Psoas muscle (tissue), 7 donors: ENCODE measurements at regions not wholly inside any gene's neighbourhood (a gene's known extent, or its start where the extent isn't known, plus 50 kb on each side); places are given as distances from the start of the nearest gene placed in this dataset.

Experiments
- ATAC-seq, 4 donors: fragments of 200-7000 bp; cut with Tn5 transposase; one replicate each; pipeline ENCODE4 v1.9.1; 2020; ENCODE audit warnings: moderate library complexity in 3 of 4, mild to moderate bottlenecking in 2 of 4
- DNase-seq, 2 donors: peaks; one replicate each; pipeline ENCODE4 v3.0.0-alpha.2; 2020
- H3K27ac ChIP-seq: fragments of 200-600 bp; one replicate; pipeline ENCODE4 v1.8.0; 2022
- H3K27me3 ChIP-seq, 3 donors: fragments of 200-600 bp in 1 of 3; one replicate each; pipeline versions ENCODE4 v1.6.1 to v1.8.0; 2013 to 2022; ENCODE audit warnings: low read length in 2 of 3, mild to moderate bottlenecking in 2 of 3, moderate library complexity in 1 of 3; ENCODE audit not compliant: insufficient read depth in 3 of 3
- H3K36me3 ChIP-seq, 2 donors: fragments of 200-600 bp in 1 of 2; one replicate each; pipeline versions ENCODE4 v1.6.1 to v1.8.0; 2013 to 2022; ENCODE audit warnings: low read depth in 1 of 2, mild to moderate bottlenecking in 1 of 2, moderate library complexity in 1 of 2; ENCODE audit not compliant: insufficient read depth in 1 of 2
- H3K4me1 ChIP-seq: fragments of 200-600 bp; one replicate; pipeline ENCODE4 v1.8.0; 2022
- H3K4me3 ChIP-seq: fragments of 200-600 bp; one replicate; pipeline ENCODE4 v1.8.0; 2022; ENCODE audit warnings: mild to moderate bottlenecking
- H3K9me3 ChIP-seq: fragments of 200-600 bp; one replicate; pipeline ENCODE4 v1.8.0; 2022
- WGBS, 3 donors: extraction: QIAGEN DNeasy Blood & Tissue Kit; methylation state at CpG; one replicate each; pipeline versions ENCODE4 v1.1.6 to v1.1.7; 2013; 5-methylcytosine and 5-hydroxymethylcytosine counted together
- intact Hi-C, 2 donors: fragments of 100-400 bp; cut with DNase I; formaldehyde crosslinking; loops; one replicate each; pipeline versions ENCODE4 v1.11.0 to v1.14.2; 2022
- TF ChIP-seq, protein P1 (sequence below): fragments of 200-600 bp; IDR thresholded peaks from one replicate; pipeline ENCODE4 v1.8.0; 2022; ENCODE audit warnings: antibody characterized with exemption
- donor health status: healthy with polysubstance abuse.
- donor health status: DM: no; HTN: no; CAD: no; lungs with moderate emphysema.
- donor health status: Bipolar disorder and iron deficiency.
- donor health status: healthy.
- donor health status: DM: yes; HTN: yes; CAD: no.
- donor health status: DM: no; HTN: no; CAD: no.
- donor health status: DM: yes; HTN: yes; CAD: no.

DNA sequence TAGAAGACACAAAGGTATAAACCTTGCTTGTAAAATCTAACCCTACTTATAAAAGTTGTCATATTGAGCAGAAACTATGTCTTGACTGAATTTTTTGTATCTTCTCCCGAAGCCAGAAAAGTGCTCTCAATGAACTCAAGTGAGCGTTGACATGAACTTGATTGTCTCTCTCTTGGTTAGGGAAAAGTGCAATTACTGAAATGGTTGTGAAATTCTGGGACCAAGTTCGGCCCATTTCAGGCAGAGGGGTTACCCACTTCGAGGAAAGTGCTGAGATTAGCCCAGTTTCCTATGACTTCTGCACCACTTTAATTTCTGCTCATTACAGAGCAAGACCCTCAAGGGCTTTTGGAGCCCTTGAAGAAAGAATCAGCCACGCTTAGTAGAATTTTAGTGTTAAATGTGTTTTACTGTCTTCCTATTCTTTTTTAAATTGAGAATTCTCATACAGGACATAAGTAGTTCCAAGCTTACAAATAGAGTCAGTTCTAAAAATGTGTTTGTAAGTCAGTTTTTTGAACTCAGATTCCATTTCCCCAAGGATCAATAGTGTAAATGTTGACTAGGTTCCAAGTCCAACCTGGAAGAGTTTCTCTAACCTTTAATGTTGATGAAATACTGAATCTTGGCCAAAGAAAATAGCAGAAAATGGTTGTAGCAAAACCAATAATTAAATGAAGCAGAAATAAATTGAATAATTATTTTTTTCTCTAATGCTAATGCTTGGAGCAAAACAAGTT is 125.7 kb upstream of the ACSL4 start:
- intact Hi-C loops = loop anchor here (5.0 kb wide), 1 partner anchor 146 kb away; no protein-coding TSS in a partner anchor
- no peak overlapping the region for H3K27ac ChIP-seq
- TF ChIP-seq, protein P1, sequence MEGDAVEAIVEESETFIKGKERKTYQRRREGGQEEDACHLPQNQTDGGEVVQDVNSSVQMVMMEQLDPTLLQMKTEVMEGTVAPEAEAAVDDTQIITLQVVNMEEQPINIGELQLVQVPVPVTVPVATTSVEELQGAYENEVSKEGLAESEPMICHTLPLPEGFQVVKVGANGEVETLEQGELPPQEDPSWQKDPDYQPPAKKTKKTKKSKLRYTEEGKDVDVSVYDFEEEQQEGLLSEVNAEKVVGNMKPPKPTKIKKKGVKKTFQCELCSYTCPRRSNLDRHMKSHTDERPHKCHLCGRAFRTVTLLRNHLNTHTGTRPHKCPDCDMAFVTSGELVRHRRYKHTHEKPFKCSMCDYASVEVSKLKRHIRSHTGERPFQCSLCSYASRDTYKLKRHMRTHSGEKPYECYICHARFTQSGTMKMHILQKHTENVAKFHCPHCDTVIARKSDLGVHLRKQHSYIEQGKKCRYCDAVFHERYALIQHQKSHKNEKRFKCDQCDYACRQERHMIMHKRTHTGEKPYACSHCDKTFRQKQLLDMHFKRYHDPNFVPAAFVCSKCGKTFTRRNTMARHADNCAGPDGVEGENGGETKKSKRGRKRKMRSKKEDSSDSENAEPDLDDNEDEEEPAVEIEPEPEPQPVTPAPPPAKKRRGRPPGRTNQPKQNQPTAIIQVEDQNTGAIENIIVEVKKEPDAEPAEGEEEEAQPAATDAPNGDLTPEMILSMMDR = no peak

DNA sequence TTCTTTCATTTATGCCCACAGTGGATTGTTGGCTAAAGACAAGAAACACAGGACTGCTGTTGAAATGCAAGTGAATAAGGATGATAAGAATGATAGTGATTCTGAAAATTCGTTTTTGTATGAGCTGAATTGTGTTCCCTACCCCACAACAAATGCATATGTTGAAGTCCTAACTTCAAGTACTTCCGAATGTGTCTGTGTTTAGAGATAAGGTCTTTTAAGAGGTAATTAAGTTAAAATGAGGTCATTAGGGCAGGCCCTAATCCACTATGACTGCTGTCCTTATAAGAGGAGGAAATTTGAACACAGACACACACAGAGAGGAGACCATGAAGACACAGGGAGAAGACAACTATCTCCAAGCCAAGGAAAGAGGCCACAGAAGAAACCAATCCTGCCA is 126.6 kb upstream of the ACSL4 start:
- ATAC-seq = no peak
- 59 to 88% (median 85%) methylated on average over 2 of the region's 2 CpGs for WGBS, 3 donors

More for the DNA sequence above, 125.7 kb upstream of the ACSL4 start:
- no peak for DNase-seq
- Histone ChIP-seq H3K4me3 (no peak overlapping the region), H3K36me3 (no peaks in the 10 kb centered on the region), H3K9me3 (peaks cover 3% of the 10 kb centered on the region), H3K4me1 (no peaks in the 10 kb centered on the region), H3K27me3 (peaks cover 0 to 2% (median 0%) of the 10 kb centered on the region in 3 donors)
- 76 to 96% (median 94%) methylated on average over 5 of the region's 5 CpGs for WGBS, 3 donors
- ATAC-seq = no peak

DNA sequence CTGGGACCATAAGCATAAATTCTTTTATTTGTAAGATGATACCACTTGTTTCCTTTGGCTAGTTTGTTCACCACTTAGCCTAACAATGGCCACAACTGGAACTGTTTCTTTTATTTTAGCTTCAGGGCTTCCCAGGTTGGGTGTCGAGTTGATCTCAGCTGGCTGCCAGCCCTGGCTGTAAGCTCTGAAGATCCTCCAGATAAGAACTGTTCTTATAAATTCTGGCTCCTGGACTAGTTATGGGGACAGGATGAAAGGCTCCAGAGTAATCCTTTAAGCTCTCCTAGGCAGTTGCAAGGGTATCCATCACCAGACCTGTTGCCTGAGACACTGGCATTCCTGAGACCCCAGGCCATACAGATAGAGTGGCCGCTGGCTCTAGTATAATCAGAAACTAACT is 129.4 kb upstream of the ACSL4 start:
- peaks cover 0 to 2% (median 0%) of the 10 kb centered on the region in 3 donors for H3K27me3 ChIP-seq
- no peak for ATAC-seq
- WGBS, 3 donors = 29 to 40% (median 37%) methylated on average over 2 of the region's 2 CpGs

More for the DNA sequence above, 126.6 kb upstream of the ACSL4 start:
- no peaks in the 10 kb centered on the region for H3K9me3 ChIP-seq
- no peak overlapping the region for H3K4me3 ChIP-seq
- no peaks in the 10 kb centered on the region for H3K4me1 ChIP-seq
- peaks cover 0 to 2% (median 0%) of the 10 kb centered on the region in 3 donors for H3K27me3 ChIP-seq
- H3K36me3 ChIP-seq = no peaks in the 10 kb centered on the region
- DNase-seq = no peak
- no peak overlapping the region for H3K27ac ChIP-seq
- intact Hi-C loops = loop anchor here (5.0 kb wide), 1 partner anchor 147 kb away; no protein-coding TSS in a partner anchor
- TF ChIP-seq, protein P1 = no peak

DNA sequence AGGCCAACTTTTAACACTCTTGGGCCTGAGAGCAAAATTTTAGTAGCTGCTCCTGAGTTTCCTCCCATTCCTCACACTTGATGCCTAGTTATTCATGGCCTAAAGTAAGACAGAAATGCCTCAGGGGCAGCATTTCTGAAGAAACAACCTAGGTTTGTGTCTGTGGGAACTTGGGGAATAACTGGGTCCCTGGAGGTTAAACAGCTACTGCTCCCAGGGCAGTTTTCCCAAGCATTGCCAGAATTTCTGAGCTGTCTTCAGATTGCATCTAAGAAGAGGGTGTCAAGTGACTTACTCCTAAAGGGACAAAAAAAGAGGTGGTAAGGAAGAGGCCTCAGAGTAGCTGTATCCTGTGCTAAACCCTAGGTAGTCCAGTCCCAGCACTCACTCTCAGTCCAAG is 130.8 kb upstream of the ACSL4 start:
- no peaks in the 10 kb centered on the region for H3K9me3 ChIP-seq
- TF ChIP-seq, protein P1 = no peak
- H3K4me3 ChIP-seq = no peak overlapping the region
- H3K27ac ChIP-seq = no peak overlapping the region
- intact Hi-C loops = no loop called here
- no peak for ATAC-seq
- H3K36me3 ChIP-seq = no peaks in the 10 kb centered on the region
- peaks cover 0 to 2% (median 0%) of the 10 kb centered on the region in 3 donors for H3K27me3 ChIP-seq
- no peak for DNase-seq
- H3K4me1 ChIP-seq = no peaks in the 10 kb centered on the region

More for the DNA sequence above, 129.4 kb upstream of the ACSL4 start:
- TF ChIP-seq, protein P1 = no peak
- DNase-seq = no peak
- H3K9me3 ChIP-seq = no peaks in the 10 kb centered on the region
- no peaks in the 10 kb centered on the region for H3K4me1 ChIP-seq
- no peaks in the 10 kb centered on the region for H3K36me3 ChIP-seq
- H3K4me3 ChIP-seq = no peak overlapping the region
- H3K27ac ChIP-seq = no peak overlapping the region
- intact Hi-C loops = no loop called here
